ENCODE measurements at regions not wholly inside any gene's neighbourhood (a gene's known extent, or its start where the extent isn't known, plus 50 kb on each side); places are given as distances from the start of the nearest gene placed in this dataset.

- peaks cover 5% of the 10 kb centered on the region; the same call in 1 of the 3 replicates for H3K9me3 Mint-ChIP-seq
- no peak for ATAC-seq
These were observed 261.4 kb downstream of the DIO2 start for GRCh38 chr14:79949906-79950305.

More at GRCh38 chr14:79949906-79950305, 261.4 kb downstream of the DIO2 start:
- Histone ChIP-seq H3K36me3 (ENCODE audit: insufficient read depth) (no peaks in the 10 kb centered on the region), H3F3A (replicated peaks; ENCODE audit: low read depth) (no peaks in the 10 kb centered on the region), H2AFZ (no peak overlapping the region), H3K79me2 (replicated peaks; ENCODE audit: insufficient read depth) (no peaks in the 10 kb centered on the region), H3K27ac (ENCODE audit: low read depth) (no peak overlapping the region), H3K27me3 (ENCODE audit: insufficient read depth) (no peaks in the 10 kb centered on the region), H3K4me3 (no peak overlapping the region), H3K4me1 (ENCODE audit: insufficient read depth) (no peaks in the 10 kb centered on the region), H3K9me2 (ENCODE audit: insufficient read depth) (no peaks in the 10 kb centered on the region), H4K20me1 (replicated peaks; ENCODE audit: insufficient read depth) (no peaks in the 10 kb centered on the region), H3K4me2 (no peak overlapping the region)
- H3K4me3 Mint-ChIP-seq = no peak overlapping the region
- peaks cover 14% of the 10 kb centered on the region for H3K4me1 Mint-ChIP-seq
- no peak for DNase-seq (ENCODE audit: low spot score)
- H3K36me3 Mint-ChIP-seq (ENCODE audit: low read depth) = no peaks in the 10 kb centered on the region
- no peak for TF ChIP-seq STAT1 (IDR thresholded peaks at IDR 0.05; ENCODE audit: unreplicated experiment)
- TF ChIP-seq ZNF114 (CRISPR knock-in tag; IDR thresholded peaks at IDR 0.05) = no peak
- TF ChIP-seq JUNB (IDR thresholded peaks at IDR 0.05; ENCODE audit: unreplicated experiment) = no peak
- no peak for TF ChIP-seq CREB1 (CRISPR knock-in tag; IDR thresholded peaks at IDR 0.05; ENCODE audit: low read depth)
- TF ChIP-seq ZNF462 (CRISPR knock-in tag; IDR thresholded peaks at IDR 0.05) = no peak
- TF ChIP-seq CTCF (conservative IDR thresholded peaks at IDR 0.05; ENCODE audit: low read depth in 2 of 2) = no peak
- TF ChIP-seq NANOG (IDR thresholded peaks at IDR 0.05; ENCODE audit: borderline replicate concordance) = no peak
- no peak for TF ChIP-seq ETS1 (IDR thresholded peaks at IDR 0.05)
- TF ChIP-seq ZNF331 (CRISPR knock-in tag; IDR thresholded peaks at IDR 0.05; ENCODE audit: low read depth) = no peak
- no peak for TF ChIP-seq EZH2 (IDR thresholded peaks at IDR 0.05; ENCODE audit: low read depth, unreplicated experiment)
- TF ChIP-seq EZH2phosphoT487 (IDR thresholded peaks at IDR 0.05; ENCODE audit: unreplicated experiment) = no peak
- TF ChIP-seq REST (IDR thresholded peaks at IDR 0.05; ENCODE audit: unreplicated experiment) = no peak
- TF ChIP-seq POLR2AphosphoS5 (IDR thresholded peaks at IDR 0.05; ENCODE audit: low read depth) = no peak
- H3K27ac Mint-ChIP-seq = no peak overlapping the region
- H3K27me3 Mint-ChIP-seq (ENCODE audit: insufficient read depth, low read depth, poor library complexity) = no peaks in the 10 kb centered on the region
